ENCODE measurements at regions not wholly inside any gene's neighbourhood (a gene's known extent, or its start where the extent isn't known, plus 50 kb on each side); places are given as distances from the start of the nearest gene placed in this dataset.

DNA sequence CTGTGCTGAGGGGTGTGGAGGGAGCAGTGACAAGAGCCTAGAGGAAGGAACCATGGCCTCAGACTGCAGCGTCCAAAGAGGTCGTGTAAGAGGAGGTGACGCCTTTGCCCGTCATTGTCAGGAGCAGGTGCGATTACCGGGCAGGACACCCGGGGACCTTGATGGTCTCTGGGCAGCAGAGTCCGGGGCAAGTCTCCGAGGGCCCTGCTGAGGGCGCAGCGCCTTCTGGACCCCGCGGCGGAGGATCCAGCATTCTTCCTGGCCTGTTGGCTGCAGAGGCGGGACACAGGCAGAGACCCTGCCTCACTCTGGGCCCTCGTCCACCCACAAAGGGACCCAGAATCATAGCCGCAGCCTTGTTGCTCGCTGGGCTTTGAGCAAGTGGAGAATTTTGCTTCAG, 1168.8 kb downstream of the BRD1 start:
- no peak for DNase-seq
- Histone ChIP-seq H3K4me1 (no peaks in the 10 kb centered on the region), H3K4me3 (no peak overlapping the region), H3K36me3 (no peaks in the 10 kb centered on the region), H3K9me3 (peaks cover 0 to 30% (median 14%) of the 10 kb centered on the region in 8 donors), H3K27me3 (replicated peaks in 1 of 7) (peaks cover 0 to 6% (median 0%) of the 10 kb centered on the region in 7 donors), H3K27ac (no peak overlapping the region)
- TF ChIP-seq POLR2A (IDR thresholded peaks at IDR 0.05): no peak
- TF ChIP-seq POLR2AphosphoS5 (IDR thresholded peaks at IDR 0.05): no peak
- TF ChIP-seq, protein P1, sequence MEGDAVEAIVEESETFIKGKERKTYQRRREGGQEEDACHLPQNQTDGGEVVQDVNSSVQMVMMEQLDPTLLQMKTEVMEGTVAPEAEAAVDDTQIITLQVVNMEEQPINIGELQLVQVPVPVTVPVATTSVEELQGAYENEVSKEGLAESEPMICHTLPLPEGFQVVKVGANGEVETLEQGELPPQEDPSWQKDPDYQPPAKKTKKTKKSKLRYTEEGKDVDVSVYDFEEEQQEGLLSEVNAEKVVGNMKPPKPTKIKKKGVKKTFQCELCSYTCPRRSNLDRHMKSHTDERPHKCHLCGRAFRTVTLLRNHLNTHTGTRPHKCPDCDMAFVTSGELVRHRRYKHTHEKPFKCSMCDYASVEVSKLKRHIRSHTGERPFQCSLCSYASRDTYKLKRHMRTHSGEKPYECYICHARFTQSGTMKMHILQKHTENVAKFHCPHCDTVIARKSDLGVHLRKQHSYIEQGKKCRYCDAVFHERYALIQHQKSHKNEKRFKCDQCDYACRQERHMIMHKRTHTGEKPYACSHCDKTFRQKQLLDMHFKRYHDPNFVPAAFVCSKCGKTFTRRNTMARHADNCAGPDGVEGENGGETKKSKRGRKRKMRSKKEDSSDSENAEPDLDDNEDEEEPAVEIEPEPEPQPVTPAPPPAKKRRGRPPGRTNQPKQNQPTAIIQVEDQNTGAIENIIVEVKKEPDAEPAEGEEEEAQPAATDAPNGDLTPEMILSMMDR (IDR thresholded peaks at IDR 0.05 in 8 of 11, conservative IDR thresholded peaks at IDR 0.05 in 3 of 11): no peak
- WGBS, 5 donors: 81 to 93% (median 89%) methylated on average over 8 to 18 of the region's 18 CpGs
- intact Hi-C loops (cut with DNase I; ENCODE audit: low total_unique reads): no loop called here

DNA sequence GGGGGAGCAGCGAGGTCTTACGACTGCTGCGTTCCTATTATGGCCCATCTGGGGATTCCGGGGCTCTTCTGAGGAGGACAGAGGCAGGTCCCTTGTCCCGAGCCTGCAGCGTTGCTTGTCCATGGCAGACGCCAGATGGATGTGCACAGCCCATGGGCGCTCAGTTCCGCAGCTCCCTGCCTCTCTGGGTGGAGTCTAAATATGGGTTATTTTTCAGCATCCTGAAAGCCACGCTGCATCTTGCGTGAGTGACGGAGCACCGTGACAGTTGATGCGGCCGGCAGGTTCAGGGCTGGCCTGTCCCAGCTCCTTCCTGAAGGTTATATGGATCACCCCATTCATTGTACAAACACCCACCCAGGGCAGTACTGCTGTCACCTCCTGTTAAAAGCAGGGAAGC, 1169.4 kb downstream of the BRD1 start:
- DNase-seq: no peak
- no peaks in the 10 kb centered on the region for H3K4me1 ChIP-seq
- 86 to 94% (median 89%) methylated on average over 10 to 15 of the region's 15 CpGs for WGBS, 5 donors
- TF ChIP-seq POLR2AphosphoS5 (IDR thresholded peaks at IDR 0.05): no peak
- TF ChIP-seq POLR2A (IDR thresholded peaks at IDR 0.05): no peak
- TF ChIP-seq, protein P1 (IDR thresholded peaks at IDR 0.05 in 8 of 11, conservative IDR thresholded peaks at IDR 0.05 in 3 of 11): no peak
- peaks cover 0 to 24% (median 8%) of the 10 kb centered on the region in 8 donors for H3K9me3 ChIP-seq
- H3K27me3 ChIP-seq (replicated peaks in 1 of 7): peaks cover 0 to 6% (median 0%) of the 10 kb centered on the region in 7 donors
- no peak overlapping the region for H3K27ac ChIP-seq
- no peak overlapping the region for H3K4me3 ChIP-seq
- intact Hi-C loops (cut with DNase I; ENCODE audit: low total_unique reads): no loop called here
- H3K36me3 ChIP-seq: no peaks in the 10 kb centered on the region

DNA sequence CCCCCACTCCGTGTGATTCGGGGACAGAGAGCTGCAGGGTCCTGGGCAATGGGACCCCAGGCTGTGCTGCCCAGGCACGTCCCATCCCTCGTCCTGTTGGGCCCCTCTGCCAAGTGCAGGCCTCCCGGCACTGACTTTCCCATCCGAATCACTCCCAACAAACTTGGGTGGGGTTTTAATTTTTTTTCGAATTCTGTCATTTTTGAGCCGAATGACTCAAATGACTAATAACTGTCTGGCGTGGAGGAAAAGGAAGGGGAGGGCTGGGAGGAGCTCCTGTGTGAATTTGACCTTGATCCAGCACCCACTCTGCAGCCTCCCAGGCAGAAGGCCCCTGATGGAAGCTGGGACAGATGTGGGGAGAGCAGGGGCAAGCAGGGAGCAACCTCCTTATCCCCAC, 1173.2 kb downstream of the BRD1 start:
- Histone ChIP-seq H3K27ac (no peak overlapping the region), H3K9me3 (peaks cover 0 to 12% (median 2%) of the 10 kb centered on the region in 8 donors), H3K4me1 (no peaks in the 10 kb centered on the region), H3K36me3 (no peaks in the 10 kb centered on the region), H3K4me3 (no peak overlapping the region), H3K27me3 (replicated peaks in 1 of 7) (peaks cover 0 to 6% (median 0%) of the 10 kb centered on the region in 7 donors)
- intact Hi-C loops (cut with DNase I; ENCODE audit: low total_unique reads): no loop called here
- 41 to 78% (median 67%) methylated on average over 7 to 9 of the region's 9 CpGs for WGBS, 5 donors
- TF ChIP-seq POLR2A (IDR thresholded peaks at IDR 0.05) (no peak), POLR2AphosphoS5 (IDR thresholded peaks at IDR 0.05) (no peak)
- TF ChIP-seq, protein P1 (IDR thresholded peaks at IDR 0.05 in 8 of 11, conservative IDR thresholded peaks at IDR 0.05 in 3 of 11): no peak
- DNase-seq: no peak

DNA sequence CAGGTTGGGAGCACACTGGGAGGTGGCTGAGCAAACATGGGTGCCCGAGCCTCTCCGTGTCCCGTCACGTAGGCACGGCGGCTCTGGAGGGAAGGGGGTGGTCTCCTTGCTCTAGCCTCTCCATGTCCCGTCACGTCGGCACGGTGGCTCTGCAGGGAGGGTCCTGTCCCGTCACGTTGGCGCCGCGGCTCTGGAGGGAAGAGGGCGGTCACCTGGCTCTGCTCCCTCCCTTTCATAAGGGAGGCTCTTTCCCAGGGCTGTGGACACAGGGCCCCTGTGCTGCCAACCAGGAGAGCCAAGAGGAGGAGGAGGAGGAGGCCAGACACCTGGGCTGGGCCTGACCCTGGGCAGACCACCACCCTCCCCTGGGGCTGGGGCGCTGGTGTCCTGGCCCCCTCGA, 1173.7 kb downstream of the BRD1 start:
- 85 to 96% (median 91%) methylated on average over 16 to 18 of the region's 18 CpGs; no CpG with 5 or more reads in 1 of the 5 donors for WGBS, 5 donors
- no peak for DNase-seq
- Histone ChIP-seq H3K27ac (no peak overlapping the region), H3K36me3 (no peaks in the 10 kb centered on the region), H3K27me3 (replicated peaks in 1 of 7) (peaks cover 0 to 4% (median 0%) of the 10 kb centered on the region in 7 donors), H3K4me3 (no peak overlapping the region), H3K9me3 (peaks cover 0 to 12% (median 2%) of the 10 kb centered on the region in 8 donors), H3K4me1 (no peaks in the 10 kb centered on the region)
- intact Hi-C loops (cut with DNase I; ENCODE audit: low total_unique reads): no loop called here
- TF ChIP-seq POLR2A (IDR thresholded peaks at IDR 0.05): no peak
- TF ChIP-seq POLR2AphosphoS5 (IDR thresholded peaks at IDR 0.05): no peak
- TF ChIP-seq, protein P1 (IDR thresholded peaks at IDR 0.05 in 8 of 11, conservative IDR thresholded peaks at IDR 0.05 in 3 of 11): no peak

Data from spleen (tissue), 11 donors.